SK-N-SH (cell line): ENCODE measurements at regions not wholly inside any gene's neighbourhood (a gene's known extent, or its start where the extent isn't known, plus 50 kb on each side); places are given as distances from the start of the nearest gene placed in this dataset.

Experiments used
- CTCF ChIA-PET: fragments of 300-600, 350-600 bp; formaldehyde crosslinking; extraction: SDS; loops from one replicate; lab custom pipeline; 2021; lab: Yijun Ruan, JAX
- POLR2A ChIA-PET: fragments of 350-600 bp; sonication (Branson Sonifier 250); formaldehyde crosslinking; extraction: SDS; loops from one replicate; lab custom pipeline; 2020; ENCODE audit warnings: antibody characterized with exemption, inconsistent platforms; lab: Yijun Ruan, JAX
- DNase-seq: peaks from one replicate; pipeline ENCODE4 v3.0.0; 2012
- H2AFZ ChIP-seq: fragments of 200-600 bp; sonication (generic); 2 replicates; pipeline ENCODE4 v1.8.1; 2016; ENCODE audit warnings: antibody characterized with exemption, mild to moderate bottlenecking, low read depth
- H3F3A ChIP-seq: fragments of 200-600 bp; sonication (generic); replicated peaks from 2 replicates; pipeline ENCODE3; 2016; ENCODE audit warnings: antibody characterized with exemption, mild to moderate bottlenecking; ENCODE audit not compliant: insufficient read depth
- H3K27ac ChIP-seq, 2 experiments: fragments of 200-500 bp in 1 of 2; fragments of 200-600 bp in 1 of 2; sonication (Bioruptor generic) in 1 of 2; sonication (generic), shearing (Covaris generic) in 1 of 2; 2 replicates each; pipeline versions ENCODE4 v1.5.1 to v1.6.1; 2014 to 2016; ENCODE audit warnings: low read depth in 2 of 2, inconsistent platforms in 1 of 2, low read length in 1 of 2, mild to moderate bottlenecking in 1 of 2, mixed read lengths in 1 of 2
- H3K27me3 ChIP-seq: fragments of 200-600 bp; sonication (generic), shearing (Covaris generic); 2 replicates; pipeline ENCODE4 v1.6.1; 2016; ENCODE audit warnings: mixed run types; ENCODE audit not compliant: insufficient read depth
- H3K36me3 ChIP-seq, 2 experiments: fragments of 200-500 bp in 1 of 2; fragments of 200-600 bp in 1 of 2; sonication (Bioruptor generic) in 1 of 2; sonication (generic) in 1 of 2; replicated peaks in 1 of 2; 2 replicates each; pipeline versions ENCODE3 to v1.5.1; 2014 to 2016; ENCODE audit warnings: low read length in 1 of 2, mild to moderate bottlenecking in 1 of 2; ENCODE audit not compliant: insufficient read depth in 2 of 2, control insufficient read depth in 1 of 2
- H3K4me1 ChIP-seq, 2 experiments: fragments of 200-500 bp in 1 of 2; fragments of 200-600 bp in 1 of 2; sonication (Bioruptor generic) in 1 of 2; sonication (generic), shearing (Covaris generic) in 1 of 2; 2 replicates each; pipeline versions ENCODE4 v1.5.1 to v1.6.1; 2014 to 2016; ENCODE audit warnings: low read depth in 1 of 2, low read length in 1 of 2, mixed run types in 1 of 2; ENCODE audit not compliant: insufficient read depth in 2 of 2, control insufficient read depth in 1 of 2
- H3K4me2 ChIP-seq: fragments of 200-600 bp; sonication (generic), shearing (Covaris generic); 2 replicates; pipeline ENCODE4 v1.6.1; 2017; ENCODE audit warnings: mixed run types
- H3K4me3 ChIP-seq, 2 experiments: fragments of 200-500 bp in 1 of 2; fragments of 200-600 bp in 1 of 2; sonication (Bioruptor generic) in 1 of 2; sonication (generic), shearing (Covaris generic) in 1 of 2; 2 replicates each; pipeline versions ENCODE4 v1.5.1 to v1.8.1; 2014 to 2016; ENCODE audit warnings: low read depth in 2 of 2, inconsistent platforms in 1 of 2, low read length in 1 of 2, mild to moderate bottlenecking in 1 of 2, mixed read lengths in 1 of 2, moderate library complexity in 1 of 2
- H3K79me2 ChIP-seq: fragments of 200-600 bp; sonication (generic); 2 replicates; pipeline ENCODE4 v1.8.1; 2017; ENCODE audit warnings: mild to moderate bottlenecking; ENCODE audit not compliant: insufficient read depth
- H3K9ac ChIP-seq: fragments of 200-600 bp; sonication (generic); 2 replicates; pipeline ENCODE4 v1.6.1; 2017; ENCODE audit warnings: mixed run types
- H3K9me2 ChIP-seq: fragments of 200-600 bp; sonication (generic); 2 replicates; pipeline ENCODE4 v1.6.1; 2017; ENCODE audit warnings: mixed run types
- H3K9me3 ChIP-seq: fragments of 200-600 bp; sonication (generic); 2 replicates; pipeline ENCODE4 v1.6.1; 2017; ENCODE audit warnings: mixed run types, mild to moderate bottlenecking, moderate library complexity
- H4K20me1 ChIP-seq: fragments of 200-600 bp; sonication (generic); 2 replicates; pipeline ENCODE4 v1.6.1; 2017; ENCODE audit warnings: mild to moderate bottlenecking, mixed run types; ENCODE audit not compliant: insufficient read depth
- CTCF ChIP-seq: fragments of 200-600 bp; sonication (generic); IDR thresholded peaks from 2 replicates; pipeline ENCODE4 v1.6.1; 2017; ENCODE audit warnings: antibody characterized with exemption, mild to moderate bottlenecking, moderate library complexity
- EP300 ChIP-seq, 2 experiments: IDR thresholded peaks; 2 replicates each; pipeline versions ENCODE4 v1.4.0 to v1.6.1; 2012; ENCODE audit warnings: borderline replicate concordance in 1 of 2, low read depth in 1 of 2, low read length in 1 of 2
- GABPA ChIP-seq: IDR thresholded peaks from 2 replicates; pipeline ENCODE4 v1.4.0; 2012; ENCODE audit warnings: low read depth, mild to moderate bottlenecking
- GATA2 ChIP-seq: sonication (generic); formaldehyde crosslinking; IDR thresholded peaks from 2 replicates; pipeline ENCODE4 v1.5.0; 2020; ENCODE audit warnings: mild to moderate bottlenecking, missing genetic modification reagents
- MAX ChIP-seq: IDR thresholded peaks from 2 replicates; pipeline ENCODE4 v1.4.0; 2012; ENCODE audit warnings: low read depth
- POLR2AphosphoS5 ChIP-seq: IDR thresholded peaks from 2 replicates; pipeline ENCODE4 v1.6.1; 2012; ENCODE audit warnings: low read depth, low read length
- RCOR1 ChIP-seq: fragments of 150-350 bp; IDR thresholded peaks from 2 replicates; pipeline ENCODE4 v1.6.1; 2017; ENCODE audit warnings: antibody characterized with exemption, low read length
- REST ChIP-seq: IDR thresholded peaks from 2 replicates; pipeline ENCODE4 v1.6.1; 2012; ENCODE audit warnings: mild to moderate bottlenecking, low read depth, low read length, moderate library complexity
- RXRA ChIP-seq: IDR thresholded peaks from 2 replicates; pipeline ENCODE4 v1.4.0; 2012; ENCODE audit warnings: low read depth, mild to moderate bottlenecking, borderline replicate concordance
- TCF12 ChIP-seq: IDR thresholded peaks from 2 replicates; pipeline ENCODE4 v1.4.0; 2012
- USF1 ChIP-seq: IDR thresholded peaks from 2 replicates; pipeline ENCODE4 v1.4.0; 2012; ENCODE audit warnings: low read depth, borderline replicate concordance
- USF2 ChIP-seq: fragments of 150-350 bp; IDR thresholded peaks from 2 replicates; pipeline ENCODE4 v1.6.1; 2017; ENCODE audit warnings: antibody characterized with exemption, low read length, low read depth, borderline replicate concordance
- WGBS: methylation state at CpG from one replicate; pipeline ENCODE4 v1.1.6; 2017; ENCODE audit warnings: low lambda C conversion rate; 5-methylcytosine and 5-hydroxymethylcytosine counted together

- Histone ChIP-seq H3K79me2 (no peaks in the 10 kb centered on the region), H2AFZ (no peak overlapping the region), H3K27ac (no peak overlapping the region), H3K4me2 (no peak overlapping the region), H3K9me2 (no peaks in the 10 kb centered on the region), H3K36me3 (peaks cover 0 to 3% of the 10 kb centered on the region in 2 experiments), H4K20me1 (no peaks in the 10 kb centered on the region), H3K4me3 (no peak overlapping the region), H3K9me3 (no peaks in the 10 kb centered on the region), H3K4me1 (peaks cover 0 to 12% of the 10 kb centered on the region in 2 experiments; a peak in 2 of 4 replicates), H3F3A (no peaks in the 10 kb centered on the region), H3K9ac (no peak overlapping the region), H3K27me3 (no peaks in the 10 kb centered on the region)
- TF ChIP-seq GATA2 (CRISPR knock-in tag): no peak
- no peak for TF ChIP-seq MAX
- TF ChIP-seq RCOR1: no peak
- no peak for TF ChIP-seq USF2
- TF ChIP-seq USF1: no peak
- TF ChIP-seq TCF12: no peak
- TF ChIP-seq EP300 (IDR thresholded peaks at IDR 0.05; ENCODE audit: borderline replicate concordance in 1 of 2, low read depth in 1 of 2, low read length in 1 of 2): no peak
- no peak for TF ChIP-seq CTCF
- no peak for TF ChIP-seq REST
- TF ChIP-seq RXRA: no peak
- TF ChIP-seq GABPA: no peak
- no peak for TF ChIP-seq POLR2AphosphoS5
- WGBS: 92% methylated on average over 10 of the region's 10 CpGs
- ChIA-PET POLR2A (no interaction called here), CTCF (no interaction called here)
- no peak for DNase-seq
Measured at GRCh38 chr20:19949195-19949867, 67.8 kb upstream of the NAA20 start.
